GM19193 (cell line): ENCODE measurements at regions not wholly inside any gene's neighbourhood (a gene's known extent, or its start where the extent isn't known, plus 50 kb on each side); places are given as distances from the start of the nearest gene placed in this dataset.

ENCODE experiments used
- POLR2A ChIP-seq: IDR thresholded peaks from 4 replicates; pipeline ENCODE4 v1.6.1; 2011; ENCODE audit not compliant: insufficient read depth, insufficient read length; ENCODE audit errors: extremely low read depth

DNA sequence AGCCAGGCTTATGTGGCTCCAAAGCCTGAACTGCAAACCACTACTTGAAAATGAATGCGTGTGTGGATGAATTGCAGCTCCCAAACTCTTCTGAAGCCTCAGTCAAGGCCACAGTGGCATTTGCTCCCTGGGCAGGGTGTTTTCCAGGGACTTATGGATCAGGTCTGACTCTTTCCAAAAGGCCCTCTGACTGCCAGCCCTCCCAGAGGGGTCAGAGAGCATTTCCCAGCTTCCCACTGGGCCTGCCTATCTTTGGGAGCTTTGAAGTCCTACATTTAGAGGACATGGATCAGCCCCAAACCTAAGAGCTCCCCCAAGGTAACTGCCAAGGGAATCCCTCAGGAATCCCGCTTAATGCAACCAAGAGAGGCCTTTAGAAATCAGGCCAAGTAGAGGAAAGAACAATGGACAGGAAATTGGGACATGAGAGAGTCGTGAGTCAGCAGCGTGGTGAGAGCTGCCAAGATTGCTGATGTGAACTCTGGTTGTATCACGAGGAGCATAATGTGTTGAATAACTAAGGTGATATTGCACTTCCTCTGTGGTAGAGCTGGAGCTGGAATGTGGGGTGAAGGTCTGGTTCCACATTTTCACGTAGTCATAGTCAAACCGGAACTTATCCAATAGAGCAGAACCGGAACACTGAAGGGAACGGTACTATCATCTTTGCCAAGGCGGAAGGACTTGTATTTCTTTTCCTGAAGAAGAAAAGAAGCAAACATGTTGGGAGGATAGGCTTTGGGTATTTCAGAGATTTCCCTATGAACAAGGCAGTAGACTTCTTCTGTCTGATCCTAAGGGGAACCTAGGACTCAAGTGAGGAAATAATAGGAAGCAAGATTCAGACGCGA is 99.4 kb upstream of the JUN start:
- no peak for TF ChIP-seq POLR2A

DNA sequence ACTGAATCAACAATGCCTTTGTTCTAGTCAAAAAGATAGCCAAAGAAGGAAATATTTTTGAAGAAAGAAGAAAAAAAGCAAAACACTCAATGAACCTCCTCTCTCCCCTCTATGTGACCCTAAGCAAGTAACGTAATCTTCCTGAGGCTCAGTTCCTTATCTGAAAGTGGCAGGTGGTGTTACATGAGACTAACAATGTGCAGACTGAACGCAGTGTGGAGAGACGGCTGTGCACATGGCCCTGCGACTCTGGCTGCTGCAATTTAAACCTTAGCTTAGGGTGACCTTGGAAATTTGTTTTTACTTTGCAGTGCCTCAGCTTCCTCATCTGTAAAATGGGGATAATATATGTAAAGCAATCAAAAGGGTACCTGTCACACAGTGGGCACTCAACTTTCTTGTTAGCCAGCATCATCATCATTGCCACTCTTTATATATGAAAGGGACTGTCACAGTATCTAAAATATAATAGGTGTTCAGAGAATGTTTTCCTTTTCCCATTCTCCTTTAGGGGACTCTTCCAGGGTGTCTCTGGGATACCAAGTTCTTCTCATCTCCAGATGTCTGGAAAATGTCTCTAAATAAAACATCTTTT is 100.1 kb upstream of the JUN start:
- TF ChIP-seq POLR2A = no peak

GRCh38 chr1:58884706-58885661 is 101.1 kb upstream of the JUN start:
- no peak for TF ChIP-seq POLR2A

DNA sequence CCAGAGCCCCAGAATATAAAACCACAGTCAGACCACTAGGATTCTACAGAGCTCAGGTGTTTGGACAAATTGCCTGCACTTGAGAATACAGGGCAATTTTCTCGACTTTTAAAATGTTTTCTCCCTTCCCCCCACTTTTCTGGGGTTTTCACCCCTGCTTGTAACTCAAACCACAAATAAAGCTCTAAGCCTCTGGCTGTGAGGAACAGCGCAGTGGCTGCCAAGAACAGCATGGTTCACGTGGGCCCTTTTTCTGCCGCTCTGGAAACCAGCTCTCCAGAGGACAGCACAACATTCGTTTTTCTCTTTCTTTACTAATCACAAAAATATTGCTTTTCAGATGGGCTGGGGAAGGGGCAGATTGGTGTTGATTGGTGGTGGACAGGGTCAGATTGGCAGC is 102.2 kb upstream of the JUN start:
- TF ChIP-seq POLR2A = no peak

- TF ChIP-seq POLR2A = no peak
Observed at GRCh38 chr1:58886611-58887010, 102.8 kb upstream of the JUN start.

GRCh38 chr1:58887059-58887458 is 103.2 kb upstream of the JUN start:
- TF ChIP-seq POLR2A = no peak

GRCh38 chr1:58888833-58889232 is 105.0 kb upstream of the JUN start:
- TF ChIP-seq POLR2A = no peak

DNA sequence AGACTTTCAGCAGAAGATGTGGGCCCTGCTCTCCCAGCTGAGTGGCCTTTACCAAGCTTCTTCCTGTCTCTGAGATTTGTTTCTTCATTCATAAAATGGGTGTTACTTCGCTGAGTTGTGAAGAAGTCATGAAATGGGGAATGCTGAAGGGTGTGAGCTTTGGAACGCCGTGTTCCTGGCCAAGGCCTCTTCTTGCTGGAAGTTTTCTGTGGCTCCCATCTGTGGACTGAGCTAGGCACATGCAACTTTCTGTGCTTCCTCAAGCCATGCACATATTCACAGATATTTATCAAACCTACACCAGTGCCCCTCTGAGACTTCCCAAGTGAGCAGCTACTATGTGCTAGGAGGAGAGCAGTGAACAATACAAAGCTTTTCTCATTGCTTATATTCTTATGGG is 106.3 kb upstream of the JUN start:
- no peak for TF ChIP-seq POLR2A

GRCh38 chr1:58890609-58891008 is 106.8 kb upstream of the JUN start:
- TF ChIP-seq POLR2A = no peak

DNA sequence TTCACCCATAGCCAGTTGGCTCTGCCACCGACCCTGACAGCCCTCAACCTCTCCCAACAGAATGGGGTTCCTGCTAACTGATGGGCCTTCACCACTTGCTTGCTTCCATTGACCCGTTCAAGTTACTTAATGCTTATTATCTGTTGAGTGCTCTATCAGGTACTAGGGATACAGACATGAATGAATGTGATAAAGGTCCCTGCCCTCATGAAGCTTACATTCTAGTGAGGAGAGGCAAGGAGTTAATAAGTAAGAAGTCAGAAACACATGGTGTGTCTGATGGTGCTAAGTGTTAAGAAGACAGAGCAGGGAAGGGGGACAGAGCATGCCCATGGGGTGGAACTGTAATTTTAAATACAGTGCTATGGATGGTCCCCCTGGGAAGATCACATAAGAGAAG is 107.5 kb upstream of the JUN start:
- no peak for TF ChIP-seq POLR2A

GRCh38 chr1:58893257-58893869 is 109.5 kb upstream of the JUN start:
- no peak for TF ChIP-seq POLR2A

GRCh38 chr1:58895082-58895481 is 111.2 kb upstream of the JUN start:
- TF ChIP-seq POLR2A = no peak

- TF ChIP-seq POLR2A = no peak
Observed at GRCh38 chr1:58895559-58896145, 111.8 kb upstream of the JUN start.
